Heart left ventricle (tissue), 16 donors: ENCODE measurements at regions not wholly inside any gene's neighbourhood (a gene's known extent, or its start where the extent isn't known, plus 50 kb on each side); places are given as distances from the start of the nearest gene placed in this dataset.

Experiments
- ATAC-seq, 4 donors: fragments of 200-7000 bp; cut with Tn5 transposase; one replicate each; pipeline ENCODE4 v1.9.1; 2020 to 2022; ENCODE audit warnings: moderate library complexity in 4 of 4, mild to moderate bottlenecking in 3 of 4, moderate number of reproducible peaks in 1 of 4
- DNase-seq, 5 donors: peaks; one replicate each; pipeline ENCODE4 v3.0.0-alpha.2; 2020
- H3K27ac ChIP-seq, 12 donors: fragments of 200-600 bp; sonication (generic) in 4 of 12; one replicate each; pipeline versions ENCODE4 v1.5.0 to v1.8.0; 2016 to 2022; ENCODE audit warnings: mild to moderate bottlenecking in 2 of 12
- H3K27me3 ChIP-seq, 9 donors: fragments of 200-600 bp; sonication (generic) in 2 of 9; one replicate each; pipeline versions ENCODE4 v1.5.1 to v1.8.0; 2016 to 2022; ENCODE audit warnings: mild to moderate bottlenecking in 3 of 9
- H3K36me3 ChIP-seq, 9 donors: fragments of 200-600 bp; sonication (generic) in 2 of 9; one replicate each; pipeline versions ENCODE4 v1.5.0 to v1.8.0; 2018 to 2022; ENCODE audit warnings: mild to moderate bottlenecking in 2 of 9
- H3K4me1 ChIP-seq, 12 donors: fragments of 200-600 bp; sonication (generic) in 4 of 12; one replicate each; pipeline versions ENCODE4 v1.5.0 to v1.8.0; 2016 to 2022; ENCODE audit warnings: mild to moderate bottlenecking in 3 of 12
- H3K4me3 ChIP-seq, 12 donors: fragments of 200-600 bp; sonication (generic) in 4 of 12; one replicate each; pipeline versions ENCODE4 v1.5.0 to v1.8.0; 2017 to 2022; ENCODE audit warnings: mild to moderate bottlenecking in 9 of 12, moderate library complexity in 4 of 12
- H3K9me3 ChIP-seq, 12 donors: fragments of 200-600 bp; sonication (generic) in 4 of 12; one replicate each; pipeline versions ENCODE4 v1.5.0 to v1.8.0; 2016 to 2022; ENCODE audit warnings: mild to moderate bottlenecking in 1 of 12
- CTCF ChIP-seq, 12 donors: fragments of 200-600 bp; sonication (generic) in 4 of 12; IDR thresholded peaks; one replicate each; pipeline versions ENCODE4 v1.5.0 to v1.8.0; 2018 to 2022; ENCODE audit warnings: antibody characterized with exemption in 12 of 12, mild to moderate bottlenecking in 5 of 12
- POLR2A ChIP-seq, 2 donors: fragments of 450-650 bp; IDR thresholded peaks; one replicate each; pipeline ENCODE4 v1.6.1; 2017; ENCODE audit warnings: antibody characterized with exemption in 2 of 2, mild to moderate bottlenecking in 2 of 2, moderate library complexity in 2 of 2
- WGBS, 4 donors: extraction: QIAGEN DNeasy Blood & Tissue Kit in 2 of 4; methylation state at CpG; one replicate each; pipeline versions ENCODE4 v1.1.5 to v1.1.7; 2013 to 2018; 5-methylcytosine and 5-hydroxymethylcytosine counted together
- intact Hi-C, 10 donors: fragments of 100-400 bp; cut with DNase I; formaldehyde crosslinking; loops; one replicate each; pipeline versions ENCODE4 v1.11.1 to v1.14.2; 2022
- donor health status: ischemic (EF 13 %, LVEDD 7.1; RV severe dilation, severe dysfunction).
- donor health status: healthy with polysubstance abuse.
- donor health status: DM: no; HTN: yes; CAD: no.
- donor health status: DM: no; HTN: no; CAD: no.
- donor health status: ischemic (EF 25% LVEDD 6.9; RV normal size, moderate dysfunction).
- donor health status: ischemic (EF 25% LVEDD 5.7; RV mildly dilated, moderate dysfunction).
- donor health status: healthy.
- donor health status: DM: yes; HTN: yes; CAD: no.
- donor health status: ischemic (EF 35%, LVEDD 5.7; RV mildly dilated, moderate dysfunction).
- donor health status: nonischemic (EF 11% LVEDD 7.7; RV severe dilation, severe dysfunction).
- donor health status: DM: yes; HTN: yes; CAD: no.
- donor health status: PGD.
- donor health status: ischemic (EF 29% LVEDD 5.4; RV normal size, mild dysfunction).
- donor health status: nonischemic (EF 23%, LVEDD 6.1; RV moderate dilation, normal function).

GRCh38 chr12:104866291-104866690 is 91.8 kb downstream of the SLC41A2 start:
- no peak overlapping the region for H3K27ac ChIP-seq
- peak in 3 of 4 donors; percentile 62 to 65 (median 65) for ATAC-seq
- no peak overlapping the region for H3K4me3 ChIP-seq
- H3K27me3 ChIP-seq: no peaks in the 10 kb centered on the region
- TF ChIP-seq CTCF (IDR thresholded peaks at IDR 0.05) (no peak), POLR2A (IDR thresholded peaks at IDR 0.05) (no peak)
- no peak for DNase-seq
- H3K4me1 ChIP-seq: peaks cover 0 to 26% (median 7%) of the 10 kb centered on the region in 12 donors
- 54 to 64% (median 62%) methylated on average over 2 of the region's 2 CpGs for WGBS, 4 donors
- intact Hi-C loops: loop anchor here in 4 of 10 donors (10.0 kb wide), 3 partner anchors 121 to 411 kb away; partner anchors contain the start of gene CHST11 (in 1 of the 4)
- H3K9me3 ChIP-seq: no peaks in the 10 kb centered on the region
- H3K36me3 ChIP-seq: no peaks in the 10 kb centered on the region

GRCh38 chr12:104865080-104865479 is 93.0 kb downstream of the SLC41A2 start:
- no peaks in the 10 kb centered on the region for H3K9me3 ChIP-seq
- ATAC-seq (no peak), DNase-seq (no peak)
- 32 to 44% (median 36%) methylated on average over 1 of the region's 1 CpG for WGBS, 4 donors
- peaks cover 0 to 4% (median 0%) of the 10 kb centered on the region in 9 donors for H3K36me3 ChIP-seq
- H3K27me3 ChIP-seq: no peaks in the 10 kb centered on the region
- no peak overlapping the region for H3K4me3 ChIP-seq
- peaks cover 0 to 26% (median 7%) of the 10 kb centered on the region in 12 donors for H3K4me1 ChIP-seq
- H3K27ac ChIP-seq: no peak overlapping the region
- no peak for TF ChIP-seq POLR2A (IDR thresholded peaks at IDR 0.05)
- TF ChIP-seq CTCF (IDR thresholded peaks at IDR 0.05): no peak
- intact Hi-C loops: loop anchor here in 4 of 10 donors (10.0 kb wide), 3 partner anchors 120 to 410 kb away; partner anchors contain the start of gene CHST11 (in 1 of the 4)

GRCh38 chr12:104864668-104865067 is 93.4 kb downstream of the SLC41A2 start:
- intact Hi-C loops: loop anchor here in 4 of 10 donors (10.0 kb wide), 3 partner anchors 120 to 410 kb away; partner anchors contain the start of gene CHST11 (in 1 of the 4)
- H3K27ac ChIP-seq: no peak overlapping the region
- no peak for ATAC-seq

More at GRCh38 chr12:104864668-104865067, 93.4 kb downstream of the SLC41A2 start:
- Histone ChIP-seq H3K36me3 (peaks cover 0 to 4% (median 0%) of the 10 kb centered on the region in 9 donors), H3K27me3 (no peaks in the 10 kb centered on the region), H3K4me1 (peaks cover 0 to 26% (median 7%) of the 10 kb centered on the region in 12 donors), H3K9me3 (no peaks in the 10 kb centered on the region), H3K4me3 (no peak overlapping the region)
- DNase-seq: no peak
- TF ChIP-seq POLR2A (IDR thresholded peaks at IDR 0.05): no peak
- no peak for TF ChIP-seq CTCF (IDR thresholded peaks at IDR 0.05)
